Neural progenitor cell (in vitro differentiated cells): ENCODE measurements at regions not wholly inside any gene's neighbourhood (a gene's known extent, or its start where the extent isn't known, plus 50 kb on each side); places are given as distances from the start of the nearest gene placed in this dataset.

ENCODE experiments used
- DNase-seq: peaks from one replicate; pipeline ENCODE4 v3.0.0-alpha.2; 2016; ENCODE audit warnings: low spot score
- H2AFZ ChIP-seq: fragments of 200-600 bp; sonication (generic); replicated peaks from 2 replicates; pipeline ENCODE4 v1.6.1; 2016; ENCODE audit warnings: antibody characterized with exemption
- H3F3A ChIP-seq: fragments of 200-600 bp; sonication (generic); 2 replicates; pipeline ENCODE4 v1.6.1; 2016; ENCODE audit warnings: antibody characterized with exemption, low read depth
- H3K27ac ChIP-seq: fragments of 200-600 bp; sonication (generic); 2 replicates; pipeline ENCODE4 v1.5.1; 2016; ENCODE audit warnings: mild to moderate bottlenecking
- H3K27me3 ChIP-seq: fragments of 200-600 bp; sonication (generic); 2 replicates; pipeline ENCODE4 v1.6.1; 2016; ENCODE audit warnings: mild to moderate bottlenecking, moderate library complexity
- H3K36me3 ChIP-seq: fragments of 200-600 bp; sonication (generic); 2 replicates; pipeline ENCODE4 v1.5.1; 2016
- H3K4me1 ChIP-seq: fragments of 200-600 bp; sonication (generic); 2 replicates; pipeline ENCODE4 v1.6.1; 2016; ENCODE audit warnings: mixed run types
- H3K4me2 ChIP-seq: fragments of 200-600 bp; sonication (generic); 2 replicates; pipeline ENCODE4 v1.6.1; 2016
- H3K4me3 ChIP-seq: fragments of 200-600 bp; sonication (generic); 2 replicates; pipeline ENCODE4 v1.5.1; 2016
- H3K79me2 ChIP-seq: fragments of 200-600 bp; sonication (generic); 2 replicates; pipeline ENCODE4 v1.6.1; 2016; ENCODE audit warnings: low read depth
- H3K9ac ChIP-seq: fragments of 200-600 bp; sonication (generic); 2 replicates; pipeline ENCODE4 v1.6.1; 2016
- H3K9me3 ChIP-seq: fragments of 200-600 bp; sonication (generic); 2 replicates; pipeline ENCODE4 v1.5.1; 2016; ENCODE audit warnings: low read depth
- H4K20me1 ChIP-seq: fragments of 200-600 bp; sonication (generic); 2 replicates; pipeline ENCODE4 v1.6.1; 2016; ENCODE audit warnings: low read depth
- H3K27ac Mint-ChIP-seq: 3 replicates; pipeline ENCODE4 v1.8.0; 2021; ENCODE audit warnings: mixed read lengths
- H3K27me3 Mint-ChIP-seq: 2 replicates; pipeline ENCODE4 v1.8.0; 2022; ENCODE audit warnings: low read depth, mild to moderate bottlenecking, inconsistent platforms, moderate library complexity, mixed read lengths; ENCODE audit not compliant: insufficient read depth
- H3K36me3 Mint-ChIP-seq: 3 replicates; pipeline ENCODE4 v1.8.0; 2021; ENCODE audit warnings: mixed read lengths
- H3K4me1 Mint-ChIP-seq: 3 replicates; pipeline ENCODE4 v1.8.0; 2021; ENCODE audit warnings: mixed read lengths
- H3K4me3 Mint-ChIP-seq: 3 replicates; pipeline ENCODE4 v1.8.0; 2021; ENCODE audit warnings: mild to moderate bottlenecking, moderate library complexity, mixed read lengths
- H3K9me3 Mint-ChIP-seq: 3 replicates; pipeline ENCODE4 v1.8.0; 2020; ENCODE audit warnings: mixed read lengths
- CTCF ChIP-seq: fragments of 200-600 bp; sonication (generic); IDR thresholded peaks from 2 replicates; pipeline ENCODE4 v1.5.1; 2017; ENCODE audit warnings: antibody characterized with exemption, mild to moderate bottlenecking
- EZH2 ChIP-seq: fragments of 200-600 bp; sonication (generic); IDR thresholded peaks from 2 replicates; pipeline ENCODE4 v1.6.1; 2017; ENCODE audit warnings: antibody characterized with exemption, mild to moderate bottlenecking, moderate library complexity
- EZH2phosphoT487 ChIP-seq: fragments of 200-600 bp; sonication (generic); IDR thresholded peaks from 2 replicates; pipeline ENCODE4 v1.6.1; 2017; ENCODE audit warnings: antibody characterized with exemption

- no peak overlapping the region for H3K27ac Mint-ChIP-seq
- no peaks in the 10 kb centered on the region for H3K36me3 Mint-ChIP-seq
- peaks cover 24% of the 10 kb centered on the region for H3K4me1 Mint-ChIP-seq
- no peaks in the 10 kb centered on the region for H4K20me1 ChIP-seq
- H3F3A ChIP-seq: peaks cover 22% of the 10 kb centered on the region
- peaks cover 9% of the 10 kb centered on the region for H3K27me3 ChIP-seq
- H3K9me3 ChIP-seq: no peaks in the 10 kb centered on the region
- H3K36me3 ChIP-seq: no peaks in the 10 kb centered on the region
- H2AFZ ChIP-seq: no peak overlapping the region
- TF ChIP-seq CTCF (no peak), EZH2 (no peak), EZH2phosphoT487 (no peak)
- no peaks in the 10 kb centered on the region for H3K79me2 ChIP-seq
- no peak for DNase-seq
- H3K4me3 Mint-ChIP-seq: no peak overlapping the region
- peaks cover 22% of the 10 kb centered on the region for H3K4me1 ChIP-seq
- H3K4me3 ChIP-seq: no peak overlapping the region
- no peak overlapping the region for H3K9ac ChIP-seq
- no peaks in the 10 kb centered on the region for H3K9me3 Mint-ChIP-seq
- peaks cover 12% of the 10 kb centered on the region for H3K27me3 Mint-ChIP-seq
- no peak overlapping the region for H3K4me2 ChIP-seq
- no peak overlapping the region for H3K27ac ChIP-seq
Measured at GRCh38 chr22:49447837-49448236, 379.8 kb downstream of the BRD1 start.

- no peak overlapping the region for H3K4me3 Mint-ChIP-seq
- no peak for DNase-seq
- no peak overlapping the region for H3K27ac ChIP-seq
Measured at GRCh38 chr22:49446759-49447710, 380.6 kb downstream of the BRD1 start.

GRCh38 chr22:49446145-49446758 is 381.4 kb downstream of the BRD1 start:
- H3K9me3 ChIP-seq: no peaks in the 10 kb centered on the region
- TF ChIP-seq CTCF (no peak), EZH2phosphoT487 (no peak), EZH2 (no peak)
- no peak overlapping the region for H3K27ac ChIP-seq
- peaks cover 2% of the 10 kb centered on the region for H3K9me3 Mint-ChIP-seq
- no peaks in the 10 kb centered on the region for H4K20me1 ChIP-seq
- no peak overlapping the region for H3K27ac Mint-ChIP-seq
- H3K9ac ChIP-seq: no peak overlapping the region
- no peak for DNase-seq
- H3K4me3 ChIP-seq: no peak overlapping the region
- peaks cover 20% of the 10 kb centered on the region for H3K4me1 ChIP-seq
- no peak overlapping the region for H3K4me3 Mint-ChIP-seq
- no peak overlapping the region for H3K4me2 ChIP-seq
- no peaks in the 10 kb centered on the region for H3K79me2 ChIP-seq
- no peak overlapping the region for H2AFZ ChIP-seq
- H3F3A ChIP-seq: peaks cover 20% of the 10 kb centered on the region
- no peaks in the 10 kb centered on the region for H3K36me3 Mint-ChIP-seq
- peaks cover 9% of the 10 kb centered on the region for H3K27me3 ChIP-seq
- peaks cover 24% of the 10 kb centered on the region for H3K4me1 Mint-ChIP-seq
- H3K27me3 Mint-ChIP-seq: peaks cover 12% of the 10 kb centered on the region
- no peaks in the 10 kb centered on the region for H3K36me3 ChIP-seq

More at GRCh38 chr22:49446759-49447710, 380.6 kb downstream of the BRD1 start:
- H3K36me3 ChIP-seq: no peaks in the 10 kb centered on the region
- H4K20me1 ChIP-seq: no peaks in the 10 kb centered on the region
- H2AFZ ChIP-seq: no peak overlapping the region
- H3K9me3 ChIP-seq: no peaks in the 10 kb centered on the region
- peaks cover 24% of the 10 kb centered on the region for H3K4me1 Mint-ChIP-seq
- H3K9ac ChIP-seq: no peak overlapping the region
- peaks cover 2% of the 10 kb centered on the region for H3K9me3 Mint-ChIP-seq
- peaks cover 22% of the 10 kb centered on the region for H3K4me1 ChIP-seq
- H3K27me3 ChIP-seq: peaks cover 9% of the 10 kb centered on the region
- no peaks in the 10 kb centered on the region for H3K36me3 Mint-ChIP-seq
- no peaks in the 10 kb centered on the region for H3K79me2 ChIP-seq
- peaks cover 12% of the 10 kb centered on the region for H3K27me3 Mint-ChIP-seq
- TF ChIP-seq EZH2: no peak
- no peak for TF ChIP-seq CTCF
- TF ChIP-seq EZH2phosphoT487: no peak
- H3K4me3 ChIP-seq: no peak overlapping the region
- peaks cover 22% of the 10 kb centered on the region for H3F3A ChIP-seq
- H3K27ac Mint-ChIP-seq: no peak overlapping the region
- no peak overlapping the region for H3K4me2 ChIP-seq
